Left ventricle myocardium inferior (tissue), 1 donor: ENCODE measurements at regions not wholly inside any gene's neighbourhood (a gene's known extent, or its start where the extent isn't known, plus 50 kb on each side); places are given as distances from the start of the nearest gene placed in this dataset.

ENCODE experiments used
- DNase-seq: peaks from one replicate; pipeline ENCODE4 v3.0.0-alpha.2; 2020
- H3K27ac ChIP-seq: fragments of 200-600 bp; replicated peaks from 2 replicates; pipeline ENCODE4 v1.8.0; 2021
- H3K27me3 ChIP-seq: fragments of 200-600 bp; 2 replicates; pipeline ENCODE4 v1.8.0; 2021; ENCODE audit warnings: low read depth
- H3K36me3 ChIP-seq: fragments of 200-600 bp; 2 replicates; pipeline ENCODE4 v1.8.0; 2021
- H3K4me1 ChIP-seq: fragments of 200-600 bp; 2 replicates; pipeline ENCODE4 v1.8.0; 2021
- H3K4me3 ChIP-seq: fragments of 200-600 bp; 2 replicates; pipeline ENCODE4 v1.8.0; 2021; ENCODE audit warnings: mild to moderate bottlenecking, moderate library complexity
- H3K9me3 ChIP-seq: fragments of 200-600 bp; replicated peaks from 2 replicates; pipeline ENCODE4 v1.8.0; 2021
- intact Hi-C: fragments of 100-400 bp; cut with micrococcal nuclease; formaldehyde crosslinking; loops from one replicate; pipeline ENCODE4 v1.11.0; 2022
- TF ChIP-seq, protein P1 (sequence below): fragments of 200-600 bp; IDR thresholded peaks from 2 replicates; pipeline ENCODE4 v1.8.0; 2021; ENCODE audit warnings: antibody characterized with exemption, mild to moderate bottlenecking, borderline replicate concordance
- donor health status: DM: no; HTN: yes; CAD: no; lungs with severe emphysema.

- Histone ChIP-seq H3K4me3 (no peak overlapping the region), H3K4me1 (no peaks in the 10 kb centered on the region), H3K27ac (no peak overlapping the region), H3K27me3 (no peaks in the 10 kb centered on the region), H3K9me3 (peaks cover 32% of the 10 kb centered on the region), H3K36me3 (no peaks in the 10 kb centered on the region)
- TF ChIP-seq, protein P1, sequence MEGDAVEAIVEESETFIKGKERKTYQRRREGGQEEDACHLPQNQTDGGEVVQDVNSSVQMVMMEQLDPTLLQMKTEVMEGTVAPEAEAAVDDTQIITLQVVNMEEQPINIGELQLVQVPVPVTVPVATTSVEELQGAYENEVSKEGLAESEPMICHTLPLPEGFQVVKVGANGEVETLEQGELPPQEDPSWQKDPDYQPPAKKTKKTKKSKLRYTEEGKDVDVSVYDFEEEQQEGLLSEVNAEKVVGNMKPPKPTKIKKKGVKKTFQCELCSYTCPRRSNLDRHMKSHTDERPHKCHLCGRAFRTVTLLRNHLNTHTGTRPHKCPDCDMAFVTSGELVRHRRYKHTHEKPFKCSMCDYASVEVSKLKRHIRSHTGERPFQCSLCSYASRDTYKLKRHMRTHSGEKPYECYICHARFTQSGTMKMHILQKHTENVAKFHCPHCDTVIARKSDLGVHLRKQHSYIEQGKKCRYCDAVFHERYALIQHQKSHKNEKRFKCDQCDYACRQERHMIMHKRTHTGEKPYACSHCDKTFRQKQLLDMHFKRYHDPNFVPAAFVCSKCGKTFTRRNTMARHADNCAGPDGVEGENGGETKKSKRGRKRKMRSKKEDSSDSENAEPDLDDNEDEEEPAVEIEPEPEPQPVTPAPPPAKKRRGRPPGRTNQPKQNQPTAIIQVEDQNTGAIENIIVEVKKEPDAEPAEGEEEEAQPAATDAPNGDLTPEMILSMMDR: no peak
- intact Hi-C loops: no loop called here
- DNase-seq: no peak
These were observed 148.5 kb upstream of the ATXN1 start for GRCh38 chr6:16909658-16910360.

- intact Hi-C loops: no loop called here
- no peaks in the 10 kb centered on the region for H3K4me1 ChIP-seq
- no peaks in the 10 kb centered on the region for H3K27me3 ChIP-seq
- no peaks in the 10 kb centered on the region for H3K36me3 ChIP-seq
- H3K4me3 ChIP-seq: no peak overlapping the region
- no peak overlapping the region for H3K27ac ChIP-seq
- TF ChIP-seq, protein P1: no peak
- H3K9me3 ChIP-seq: peaks cover 17% of the 10 kb centered on the region
- DNase-seq: no peak
These were observed 146.7 kb upstream of the ATXN1 start for GRCh38 chr6:16907991-16908390.

DNA sequence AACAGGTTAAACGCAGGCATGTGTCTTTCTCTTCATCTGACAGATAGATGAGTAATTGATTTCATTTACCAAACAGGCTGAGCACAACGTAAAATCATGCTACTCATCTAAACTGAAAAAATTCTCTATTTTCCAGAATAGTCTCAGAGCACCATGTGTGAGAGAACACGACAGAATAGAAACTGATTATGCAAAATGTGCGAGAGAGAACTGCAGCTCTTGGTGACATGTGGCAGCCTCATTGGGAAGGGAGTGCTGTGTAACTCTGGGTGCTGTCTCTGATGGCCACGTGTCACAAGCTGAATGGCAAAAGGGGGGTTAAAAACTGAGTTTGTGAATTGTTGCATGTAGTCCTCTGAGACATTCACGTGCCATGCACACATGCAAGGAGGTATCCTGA, 143.7 kb upstream of the ATXN1 start:
- H3K9me3 ChIP-seq: no peaks in the 10 kb centered on the region
- H3K27me3 ChIP-seq: no peaks in the 10 kb centered on the region
- H3K4me3 ChIP-seq: no peak overlapping the region
- no peaks in the 10 kb centered on the region for H3K4me1 ChIP-seq
- TF ChIP-seq, protein P1: no peak
- H3K27ac ChIP-seq: no peak overlapping the region
- H3K36me3 ChIP-seq: no peaks in the 10 kb centered on the region
- intact Hi-C loops: no loop called here
- no peak for DNase-seq

DNA sequence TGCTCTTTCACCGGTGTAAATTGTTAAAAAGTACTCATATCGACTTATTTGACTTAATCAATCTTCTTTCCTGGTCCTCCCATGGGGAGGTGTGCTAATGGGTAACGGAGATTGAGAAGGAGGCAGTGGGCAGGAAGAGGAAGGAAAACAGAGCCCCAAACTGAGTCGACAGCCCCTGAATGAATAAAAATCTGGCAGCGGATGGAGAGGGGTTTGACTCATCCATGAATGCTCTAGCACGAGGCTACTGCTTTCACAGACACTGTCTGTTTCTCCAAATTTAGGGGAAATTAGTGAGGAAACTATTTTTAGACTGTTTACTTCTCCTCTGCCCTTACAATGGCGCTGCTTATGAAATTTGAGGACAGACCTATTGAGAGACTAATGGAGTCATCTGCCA, 142.2 kb upstream of the ATXN1 start:
- Histone ChIP-seq H3K27ac (no peak overlapping the region), H3K4me3 (no peak overlapping the region), H3K9me3 (no peaks in the 10 kb centered on the region), H3K27me3 (no peaks in the 10 kb centered on the region), H3K36me3 (no peaks in the 10 kb centered on the region), H3K4me1 (no peaks in the 10 kb centered on the region)
- DNase-seq: no peak
- intact Hi-C loops: no loop called here
- TF ChIP-seq, protein P1: no peak

GRCh38 chr6:16902502-16902901, 141.2 kb upstream of the ATXN1 start:
- Histone ChIP-seq H3K9me3 (no peaks in the 10 kb centered on the region), H3K4me1 (no peaks in the 10 kb centered on the region), H3K27ac (no peak overlapping the region), H3K36me3 (no peaks in the 10 kb centered on the region), H3K27me3 (no peaks in the 10 kb centered on the region), H3K4me3 (no peak overlapping the region)
- TF ChIP-seq, protein P1: no peak
- no peak for DNase-seq
- intact Hi-C loops: no loop called here
